Thyroid gland (tissue), 4 donors: ENCODE measurements at regions not wholly inside any gene's neighbourhood (a gene's known extent, or its start where the extent isn't known, plus 50 kb on each side); places are given as distances from the start of the nearest gene placed in this dataset.
"Not testable (repeated sequence)": the region's sequence is repeated elsewhere in the genome, so short reads cannot be mapped to it uniquely, and the experiment has no call there.

Experiments
- DNase-seq, 2 donors: peaks; one replicate each; pipeline ENCODE4 v3.0.0-alpha.2; 2019
- H3K27ac ChIP-seq, 3 donors: fragments of 200-600 bp; sonication (generic); 1 replicate in 2 of 3; 2 replicates in 1 of 3; pipeline ENCODE4 v1.5.1; 2016 to 2019; ENCODE audit warnings: mild to moderate bottlenecking in 1 of 3, moderate library complexity in 1 of 3
- H3K27me3 ChIP-seq: fragments of 200-600 bp; sonication (generic); one replicate; pipeline ENCODE4 v1.5.1; 2019
- H3K36me3 ChIP-seq, 2 donors: fragments of 200-600 bp; sonication (generic); one replicate each; pipeline ENCODE4 v1.5.1; 2016 to 2019
- H3K4me1 ChIP-seq, 2 donors: fragments of 200-600 bp; sonication (generic); one replicate each; pipeline ENCODE4 v1.5.1; 2017 to 2019
- H3K4me3 ChIP-seq, 3 donors: fragments of 200-600 bp; sonication (generic); replicated peaks in 1 of 3; 1 replicate in 2 of 3; 2 replicates in 1 of 3; pipeline ENCODE4 v1.5.1; 2016; ENCODE audit warnings: mild to moderate bottlenecking in 1 of 3
- H3K9me3 ChIP-seq: fragments of 200-600 bp; sonication (generic); one replicate; pipeline ENCODE4 v1.5.1; 2017
- CTCF ChIP-seq, 6 experiments: fragments of 200-600 bp in 3 of 6; fragments of 450-650 bp in 3 of 6; sonication (generic) in 3 of 6; IDR thresholded peaks; one replicate each; pipeline ENCODE4 v1.5.1; 2016 to 2019; ENCODE audit warnings: antibody characterized with exemption in 6 of 6, mild to moderate bottlenecking in 2 of 6, inconsistent platforms in 1 of 6, moderate library complexity in 1 of 6
- POLR2A ChIP-seq, 2 donors: fragments of 450-650 bp; IDR thresholded peaks; one replicate each; pipeline ENCODE4 v1.6.1; 2017; ENCODE audit warnings: antibody characterized with exemption in 2 of 2, mild to moderate bottlenecking in 2 of 2, moderate library complexity in 1 of 2
- WGBS, 2 donors: methylation state at CpG; one replicate each; pipeline ENCODE4 v1.1.5; 2017; 5-methylcytosine and 5-hydroxymethylcytosine counted together
- intact Hi-C: fragments of 100-400 bp; cut with DNase I; formaldehyde crosslinking; loops from one replicate; pipeline ENCODE4 v1.15.1; 2023

- TF ChIP-seq POLR2A (IDR thresholded peaks at IDR 0.05) = no peak
- TF ChIP-seq CTCF (IDR thresholded peaks at IDR 0.05) = no peak
- intact Hi-C loops = no loop called here
- no peaks in the 10 kb centered on the region for H3K9me3 ChIP-seq
Measured at GRCh38 chr5:86199287-86199686, 418.5 kb upstream of the COX7C start.

GRCh38 chr5:86228147-86228546 lies 389.6 kb upstream of the COX7C start:
- DNase-seq = no peak
- H3K9me3 ChIP-seq = no peaks in the 10 kb centered on the region
- no peak overlapping the region for H3K4me3 ChIP-seq
- no peak overlapping the region for H3K27ac ChIP-seq
- H3K36me3 ChIP-seq = no peaks in the 10 kb centered on the region
- H3K27me3 ChIP-seq = no peaks in the 10 kb centered on the region
- H3K4me1 ChIP-seq = no peaks in the 10 kb centered on the region
- intact Hi-C loops = no loop called here
- TF ChIP-seq POLR2A (IDR thresholded peaks at IDR 0.05) (no peak), CTCF (IDR thresholded peaks at IDR 0.05) (no peak)

More at GRCh38 chr5:86199287-86199686, 418.5 kb upstream of the COX7C start:
- Histone ChIP-seq H3K27me3 (no peaks in the 10 kb centered on the region), H3K36me3 (no peaks in the 10 kb centered on the region), H3K4me1 (no peaks in the 10 kb centered on the region), H3K4me3 (no peak overlapping the region), H3K27ac (no peak overlapping the region)
- DNase-seq = no peak

GRCh38 chr5:86232246-86232645 lies 385.5 kb upstream of the COX7C start:
- Histone ChIP-seq H3K27ac (no peak overlapping the region), H3K4me3 (no peak overlapping the region), H3K36me3 (no peaks in the 10 kb centered on the region), H3K4me1 (no peaks in the 10 kb centered on the region), H3K27me3 (no peaks in the 10 kb centered on the region), H3K9me3 (no peaks in the 10 kb centered on the region)
- no peak for DNase-seq
- 93 to 96% methylated on average over 11 of the region's 11 CpGs for WGBS, 2 donors
- TF ChIP-seq POLR2A (IDR thresholded peaks at IDR 0.05) (no peak), CTCF (IDR thresholded peaks at IDR 0.05) (no peak)
- intact Hi-C loops = no loop called here

- no peak overlapping the region for H3K27ac ChIP-seq
- H3K9me3 ChIP-seq = no peaks in the 10 kb centered on the region
- DNase-seq = no peak
- WGBS, 2 donors = 0% methylated on average over 1 of the region's 1 CpG
- intact Hi-C loops = no loop called here
- no peaks in the 10 kb centered on the region for H3K27me3 ChIP-seq
- H3K4me3 ChIP-seq = no peak overlapping the region
- TF ChIP-seq POLR2A (IDR thresholded peaks at IDR 0.05) (no peak), CTCF (IDR thresholded peaks at IDR 0.05) (no peak)
- H3K36me3 ChIP-seq = no peaks in the 10 kb centered on the region
- no peaks in the 10 kb centered on the region for H3K4me1 ChIP-seq
Measured at GRCh38 chr5:86244153-86244552, 373.6 kb upstream of the COX7C start.

- Histone ChIP-seq H3K9me3 (no peaks in the 10 kb centered on the region), H3K4me3 (no peak overlapping the region), H3K4me1 (no peaks in the 10 kb centered on the region), H3K27me3 (no peaks in the 10 kb centered on the region), H3K36me3 (no peaks in the 10 kb centered on the region), H3K27ac (no peak overlapping the region)
- intact Hi-C loops = no loop called here
- no peak for DNase-seq
- TF ChIP-seq CTCF (IDR thresholded peaks at IDR 0.05) (no peak), POLR2A (IDR thresholded peaks at IDR 0.05) (no peak)
Measured at GRCh38 chr5:86257871-86258270, 359.9 kb upstream of the COX7C start.

- intact Hi-C loops, DNase-seq, H3K4me3 ChIP-seq, H3K27ac ChIP-seq, H3K4me1 ChIP-seq, H3K9me3 ChIP-seq, H3K27me3 ChIP-seq, H3K36me3 ChIP-seq: not testable (repeated sequence)
- WGBS, 2 donors = 78 to 87% methylated on average over 3 of the region's 3 CpGs
Measured at GRCh38 chr5:86284400-86285190, 333.1 kb upstream of the COX7C start.

- DNase-seq, H3K27me3 ChIP-seq, H3K27ac ChIP-seq, H3K9me3 ChIP-seq, H3K36me3 ChIP-seq, H3K4me1 ChIP-seq, intact Hi-C loops, H3K4me3 ChIP-seq: not testable (repeated sequence)
- WGBS, 2 donors = 43 to 45% methylated on average over 1 of the region's 2 CpGs
Measured at GRCh38 chr5:86287437-86287836, 330.3 kb upstream of the COX7C start.

GRCh38 chr5:86289786-86290185 lies 328.0 kb upstream of the COX7C start:
- intact Hi-C loops, H3K4me1 ChIP-seq: not testable (repeated sequence)

More at GRCh38 chr5:86289786-86290185, 328.0 kb upstream of the COX7C start:
- H3K9me3 ChIP-seq, H3K4me3 ChIP-seq, H3K36me3 ChIP-seq, H3K27ac ChIP-seq, H3K27me3 ChIP-seq, DNase-seq: not testable (repeated sequence)
- WGBS, 2 donors = 89% methylated on average over 9 of the region's 9 CpGs
